ENCODE measurements at regions not wholly inside any gene's neighbourhood (a gene's known extent, or its start where the extent isn't known, plus 50 kb on each side); places are given as distances from the start of the nearest gene placed in this dataset.
"Not testable (repeated sequence)": the region's sequence is repeated elsewhere in the genome, so short reads cannot be mapped to it uniquely, and the experiment has no call there.

DNA sequence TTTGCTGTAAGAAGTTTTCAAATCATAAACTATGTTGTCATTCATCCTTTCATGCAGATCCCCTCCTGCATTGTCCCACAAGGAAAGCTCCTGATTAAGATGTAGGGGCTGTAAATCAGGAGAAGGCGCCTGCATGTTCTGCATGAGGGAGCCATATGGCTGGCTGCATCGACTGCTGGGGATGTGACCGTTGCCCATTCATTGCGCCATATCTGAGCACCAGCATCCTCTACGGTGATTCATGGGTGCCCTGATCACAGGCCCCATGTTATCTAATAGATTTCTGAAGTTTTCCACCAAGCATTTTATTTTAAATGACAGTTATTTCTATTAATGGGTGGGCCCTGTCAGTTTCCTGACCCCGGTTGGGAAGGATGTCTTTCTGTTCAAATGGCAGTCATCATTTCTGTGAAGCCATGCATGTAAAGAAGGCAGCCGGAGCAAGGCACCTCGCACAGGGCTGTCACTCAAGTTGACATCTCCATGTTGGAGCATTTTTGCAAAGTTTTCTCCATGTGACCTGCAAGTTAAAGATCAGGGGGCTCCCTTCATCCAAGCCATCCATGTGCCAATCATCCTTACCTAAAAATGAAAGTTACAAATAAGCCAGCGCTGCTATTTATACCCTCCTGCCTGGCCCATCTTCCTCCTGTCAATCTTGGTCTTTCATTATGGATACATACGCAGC, 128.8 kb downstream of the TEX36 start:
- DNase-seq: no peak

DNA sequence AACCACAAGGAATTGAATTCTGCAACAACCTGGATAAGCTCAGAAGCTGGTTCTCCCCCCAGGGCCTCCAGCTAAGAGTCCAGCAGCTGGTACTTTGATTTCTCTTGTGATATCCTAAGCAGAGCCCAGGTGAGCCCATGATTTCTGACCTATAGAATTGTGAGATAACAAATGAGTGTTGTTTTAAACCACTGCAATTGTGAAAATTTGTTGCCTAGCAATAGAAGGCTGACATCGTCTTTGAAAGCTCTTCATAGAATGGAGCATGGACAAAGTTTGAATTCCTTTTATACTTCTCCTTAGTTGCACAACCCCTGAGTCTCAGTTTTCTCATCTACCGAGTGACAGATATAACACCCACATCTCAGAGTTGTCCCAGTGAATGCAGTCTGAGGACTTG, 129.9 kb downstream of the TEX36 start:
- DNase-seq: no peak

DNA sequence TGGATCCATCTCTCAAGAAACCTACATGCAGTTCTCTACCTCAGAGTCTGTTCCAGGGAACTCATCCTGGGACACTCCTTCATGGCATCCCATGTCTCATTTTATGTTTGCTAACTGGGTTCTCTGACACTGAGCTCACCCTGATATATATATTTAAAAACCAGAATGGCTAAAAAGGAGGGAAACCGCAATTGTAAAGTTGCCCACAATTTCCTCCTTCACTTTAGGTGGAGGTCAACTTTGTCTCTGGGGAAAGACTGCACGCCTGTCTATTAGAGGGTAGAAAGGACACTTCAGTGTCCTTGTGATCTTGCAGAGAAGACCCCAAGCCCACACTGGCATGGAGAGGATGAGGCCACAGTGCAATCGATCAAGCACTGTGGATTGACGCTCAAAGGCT, 131.7 kb downstream of the TEX36 start:
- no peak for DNase-seq

DNA sequence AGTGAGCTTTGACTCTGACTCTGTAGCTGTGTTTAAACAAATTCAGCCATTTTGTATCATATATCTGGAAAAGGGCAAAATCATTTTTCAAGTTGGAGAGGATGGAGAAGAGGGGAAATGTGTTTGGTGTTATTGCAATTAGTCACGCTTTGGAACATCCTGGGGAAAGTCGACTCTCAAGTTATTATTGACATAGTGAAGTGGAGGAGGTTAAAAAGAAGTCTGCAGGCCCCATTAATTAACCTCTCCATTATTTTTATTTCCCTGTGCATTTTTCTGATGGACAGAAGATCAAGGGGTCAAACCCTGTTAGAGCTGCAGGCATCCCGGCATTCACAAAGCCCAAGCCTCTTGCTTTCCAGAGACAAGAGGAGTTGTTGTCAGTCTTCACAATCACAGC, 132.6 kb downstream of the TEX36 start:
- DNase-seq: no peak

DNA sequence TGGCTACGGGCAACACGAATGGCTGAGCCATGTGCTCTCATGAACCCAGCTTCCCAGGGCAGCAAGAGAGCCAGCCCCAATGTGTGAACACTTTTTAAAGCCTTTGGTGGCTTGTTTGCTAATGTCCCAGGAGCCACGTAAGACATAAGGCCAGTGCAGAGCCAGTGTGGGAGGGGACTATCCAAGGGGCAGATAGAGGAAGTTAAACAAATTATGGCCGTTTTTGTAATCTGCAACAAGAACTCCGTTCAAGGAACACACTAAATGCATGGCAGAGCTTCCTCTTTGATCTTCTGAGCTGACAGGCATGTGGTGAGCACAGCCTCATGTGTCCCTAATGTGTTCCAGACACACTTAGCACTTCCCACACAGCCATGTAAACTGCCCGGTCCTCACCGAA, 133.3 kb downstream of the TEX36 start:
- DNase-seq: no peak

DNA sequence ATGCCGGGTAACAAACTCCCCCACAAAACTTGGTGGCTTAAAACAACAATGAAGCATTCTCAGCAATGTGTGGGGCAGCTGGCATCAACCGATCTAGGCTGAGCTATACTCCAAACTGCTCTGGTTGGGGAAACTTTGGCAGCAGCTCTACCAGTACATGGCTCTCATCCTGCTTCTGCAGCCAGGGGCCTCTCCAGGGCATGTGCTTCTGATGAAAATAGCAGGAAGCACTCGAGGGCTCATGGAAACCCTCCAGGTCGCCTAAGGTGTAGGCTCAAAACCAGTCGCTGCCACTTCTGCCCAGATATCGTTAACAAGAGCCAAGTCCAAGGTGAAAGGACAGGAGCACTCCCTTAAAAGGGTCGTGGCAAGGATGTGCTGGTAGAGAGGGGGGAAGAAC, 134.1 kb downstream of the TEX36 start:
- DNase-seq: no peak

DNA sequence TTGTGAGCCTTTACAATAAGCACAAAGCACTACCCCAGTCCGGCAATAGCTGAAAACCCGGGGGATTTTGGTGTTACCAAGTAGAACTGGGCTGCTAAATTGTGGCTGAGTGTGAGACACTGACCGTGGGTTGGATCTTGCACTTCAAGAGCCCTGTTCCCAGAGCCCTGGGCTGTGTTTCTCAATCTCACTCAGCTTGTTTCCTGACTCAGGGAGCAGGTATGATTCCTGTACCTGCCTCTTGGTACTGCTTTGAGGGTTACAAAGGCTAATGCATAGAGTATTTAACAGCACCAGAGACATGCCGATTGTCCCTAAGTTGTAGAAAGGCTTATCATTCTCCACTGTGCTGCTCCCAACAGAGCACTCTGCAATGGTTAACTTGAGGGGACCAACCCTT, 134.6 kb downstream of the TEX36 start:
- DNase-seq: no peak

DNA sequence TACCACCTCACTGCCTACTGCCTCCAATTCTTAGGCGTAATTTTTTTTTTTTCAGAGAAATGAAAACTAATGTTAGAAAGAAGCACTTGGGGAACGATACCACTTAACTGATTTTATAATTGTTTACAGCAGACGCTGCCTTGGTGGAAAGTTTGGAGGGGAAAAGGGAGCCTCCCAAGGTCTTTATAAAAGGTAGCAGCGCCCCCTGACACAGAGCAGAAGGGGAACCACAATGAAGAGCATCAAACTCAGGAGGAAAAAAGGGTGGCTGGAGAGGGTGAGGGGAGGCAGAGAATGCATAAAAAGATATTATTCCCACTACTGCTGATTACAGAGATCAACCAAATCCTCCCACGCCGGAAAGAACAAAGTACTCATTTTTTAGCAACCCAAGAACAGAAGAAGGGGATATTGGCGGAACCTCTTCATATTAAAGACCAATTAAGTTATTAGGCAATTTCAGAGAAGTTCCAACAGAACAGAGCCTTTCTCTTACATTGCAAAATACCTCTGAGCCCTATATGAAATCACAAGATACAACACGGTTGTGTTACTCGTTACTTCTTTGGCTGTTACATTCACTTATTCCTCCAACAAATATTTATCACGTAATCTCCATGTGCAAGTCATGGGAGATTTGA, 135.8 kb downstream of the TEX36 start:
- DNase-seq: no peak

DNA sequence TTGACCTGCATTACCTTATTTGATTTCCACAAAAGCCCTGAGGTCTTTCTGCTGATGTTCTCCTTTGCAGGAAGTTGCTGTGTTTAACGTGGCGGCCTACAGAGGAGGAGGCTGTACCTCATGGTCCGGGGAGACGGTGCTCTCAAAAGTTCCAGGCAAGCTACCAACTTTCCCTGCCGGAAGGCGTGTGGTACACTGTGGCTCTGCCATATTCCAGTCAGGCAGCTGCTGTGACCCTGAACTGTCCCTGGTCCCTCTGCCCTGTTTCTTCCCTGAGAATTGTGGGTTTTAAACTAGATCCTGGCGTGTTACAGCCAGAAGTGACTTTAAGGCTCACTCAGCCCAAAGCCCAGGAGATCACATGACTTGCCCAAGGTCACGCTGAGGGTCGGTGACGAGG, 139.2 kb downstream of the TEX36 start:
- DNase-seq: no peak

DNA sequence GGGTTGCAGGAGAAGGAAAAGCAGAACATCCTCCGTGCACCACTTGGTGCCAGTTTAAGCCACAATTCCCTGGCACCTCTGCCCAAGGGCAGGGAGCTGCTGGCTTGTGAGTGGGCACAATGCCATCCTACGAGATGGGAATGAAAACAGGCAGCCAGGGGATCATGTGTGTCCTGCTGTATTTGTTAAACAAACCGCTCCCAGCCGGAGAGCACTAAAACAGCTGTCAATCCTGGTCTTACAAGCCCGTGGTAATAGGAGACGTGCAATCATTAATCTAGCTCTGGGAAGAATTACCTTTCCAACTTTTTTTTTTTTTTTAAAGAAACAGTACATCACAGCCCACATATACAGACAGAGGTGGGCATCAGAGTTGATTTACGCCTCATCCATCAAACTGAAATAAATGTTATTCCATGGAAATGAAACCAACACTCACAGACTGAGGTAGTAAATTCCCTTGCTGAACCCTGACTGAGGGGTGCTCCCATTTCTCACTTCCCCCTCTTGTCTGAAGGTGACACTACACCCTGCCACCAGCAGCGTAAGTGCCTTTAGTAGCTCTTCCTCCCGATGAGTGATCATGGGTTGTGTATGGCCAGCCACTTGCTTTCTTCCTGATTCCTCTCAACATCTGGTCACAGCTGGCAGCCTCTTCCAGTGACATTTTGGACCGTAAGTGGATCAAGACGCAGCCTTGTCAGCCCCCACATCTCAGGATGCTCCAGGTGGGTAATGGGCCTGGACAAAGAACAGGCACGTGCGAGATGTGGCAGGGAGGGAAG, 143.8 kb downstream of the TEX36 start:
- peak; percentile 90 for DNase-seq

DNA sequence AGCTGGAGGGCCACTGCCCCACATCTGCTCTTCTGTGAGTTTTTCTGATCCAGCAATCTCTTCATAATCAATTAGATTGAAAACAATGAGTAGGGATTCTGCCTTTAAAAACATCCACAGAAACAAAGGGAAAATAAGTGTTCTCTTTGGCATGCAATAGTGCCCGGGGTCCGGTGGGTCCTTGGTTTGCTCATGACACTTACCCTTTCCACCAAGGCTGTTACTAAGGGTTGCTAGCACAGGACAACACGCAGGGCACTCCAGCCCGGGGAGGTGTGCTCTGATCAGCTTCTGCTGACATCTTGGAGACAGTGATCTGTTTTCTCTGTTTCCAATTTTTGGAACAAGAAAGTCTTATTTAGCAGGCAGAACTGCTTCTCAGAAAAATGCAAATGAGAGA, 146.7 kb downstream of the TEX36 start:
- no peak for DNase-seq

DNA sequence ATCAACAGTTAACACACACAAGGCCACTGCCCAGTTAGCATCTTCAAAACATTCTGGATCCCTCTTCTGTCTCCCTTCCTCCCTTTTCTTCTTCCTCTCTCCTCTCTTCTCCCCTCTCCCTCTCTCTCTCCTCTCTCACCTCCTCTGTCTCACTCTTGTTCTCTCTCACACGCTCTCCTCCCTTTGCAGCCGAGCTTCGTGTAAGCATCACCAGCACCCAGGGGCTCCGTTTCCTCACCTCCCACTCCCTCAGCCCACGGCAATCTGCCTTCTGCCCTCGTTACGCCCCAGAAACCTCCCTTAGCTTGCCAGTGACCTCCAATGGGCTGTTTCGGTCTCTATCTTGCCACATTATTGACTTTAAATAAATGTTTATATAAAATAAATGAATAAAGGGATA, 147.4 kb downstream of the TEX36 start:
- DNase-seq: no peak

DNA sequence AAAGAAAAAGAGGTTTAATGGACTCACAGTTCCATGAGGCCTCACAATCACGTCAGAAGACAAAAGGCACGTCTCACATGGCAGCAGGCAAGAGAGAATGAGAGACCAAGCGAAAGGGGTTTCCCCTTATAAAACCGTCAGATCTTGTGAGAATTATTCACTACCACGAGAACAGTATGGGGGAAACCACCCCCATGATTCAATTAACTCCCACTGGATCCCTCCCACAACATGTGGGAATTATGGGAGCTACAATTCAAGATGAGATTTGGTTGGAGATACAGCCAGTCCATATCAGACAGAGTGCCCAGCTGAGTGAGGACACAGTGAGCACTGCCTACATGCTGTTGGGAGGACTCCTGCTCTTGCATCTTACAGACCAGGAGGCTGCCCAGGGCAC, 148.4 kb downstream of the TEX36 start:
- no peak for DNase-seq

DNA sequence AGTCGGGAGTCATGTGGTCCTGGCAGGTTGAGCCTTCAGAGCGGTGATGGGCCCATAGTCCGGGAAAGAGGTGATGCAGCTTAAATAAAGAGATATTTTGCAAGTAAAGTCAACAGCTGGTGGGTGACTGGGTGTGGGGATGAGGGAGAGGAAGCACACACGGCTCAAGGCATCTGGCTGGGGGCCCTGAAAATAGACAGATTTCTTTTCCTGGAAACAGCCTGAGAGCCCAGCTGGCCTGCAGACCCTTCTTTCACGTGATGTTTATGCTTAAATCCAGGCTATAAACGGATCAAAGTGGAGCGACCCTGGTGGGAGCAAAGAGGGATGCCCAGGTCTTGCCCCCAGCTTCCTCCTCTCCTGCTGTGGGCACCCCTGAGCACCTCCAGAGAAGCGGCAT, 149.1 kb downstream of the TEX36 start:
- no peak for DNase-seq

DNA sequence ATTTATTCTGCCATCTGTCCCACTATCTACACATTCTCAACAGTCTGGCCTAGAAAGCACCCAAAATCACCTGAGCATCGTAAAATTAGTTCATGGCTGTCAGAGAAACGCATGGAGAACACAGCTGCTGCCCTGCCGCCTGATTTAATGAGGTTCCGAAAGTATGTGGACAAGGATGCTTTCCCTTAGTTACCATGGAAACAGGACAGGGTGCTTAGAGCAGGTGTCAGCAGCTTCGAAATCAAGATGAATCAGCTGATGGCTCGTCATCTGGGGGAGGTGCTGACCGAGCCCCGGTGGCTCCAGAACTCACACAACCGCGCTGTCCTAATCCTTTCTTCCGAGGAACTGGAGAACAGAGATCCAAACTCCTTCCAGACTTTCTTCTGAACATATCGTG, 151.5 kb downstream of the TEX36 start:
- no peak for DNase-seq

DNA sequence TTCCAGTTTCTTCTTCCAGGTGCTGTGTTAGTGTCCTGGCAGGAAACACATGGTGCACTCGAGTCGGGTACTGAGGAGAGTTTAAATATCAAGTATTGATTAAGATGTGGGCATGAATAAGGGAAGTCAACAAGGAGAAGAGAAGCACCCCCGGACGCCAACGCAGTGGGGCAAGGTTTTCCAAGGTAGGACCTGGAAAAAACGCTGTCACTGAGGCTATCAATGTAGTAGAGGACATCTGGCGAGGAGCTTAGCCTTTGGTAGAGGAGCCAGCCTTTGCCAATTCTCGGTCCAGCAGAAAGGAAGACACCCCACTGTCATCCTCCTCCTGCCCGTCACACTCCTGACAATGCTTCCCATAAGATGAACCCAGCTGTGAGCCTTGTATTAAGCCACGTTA, 159.6 kb downstream of the TEX36 start:
- no peak for DNase-seq

DNA sequence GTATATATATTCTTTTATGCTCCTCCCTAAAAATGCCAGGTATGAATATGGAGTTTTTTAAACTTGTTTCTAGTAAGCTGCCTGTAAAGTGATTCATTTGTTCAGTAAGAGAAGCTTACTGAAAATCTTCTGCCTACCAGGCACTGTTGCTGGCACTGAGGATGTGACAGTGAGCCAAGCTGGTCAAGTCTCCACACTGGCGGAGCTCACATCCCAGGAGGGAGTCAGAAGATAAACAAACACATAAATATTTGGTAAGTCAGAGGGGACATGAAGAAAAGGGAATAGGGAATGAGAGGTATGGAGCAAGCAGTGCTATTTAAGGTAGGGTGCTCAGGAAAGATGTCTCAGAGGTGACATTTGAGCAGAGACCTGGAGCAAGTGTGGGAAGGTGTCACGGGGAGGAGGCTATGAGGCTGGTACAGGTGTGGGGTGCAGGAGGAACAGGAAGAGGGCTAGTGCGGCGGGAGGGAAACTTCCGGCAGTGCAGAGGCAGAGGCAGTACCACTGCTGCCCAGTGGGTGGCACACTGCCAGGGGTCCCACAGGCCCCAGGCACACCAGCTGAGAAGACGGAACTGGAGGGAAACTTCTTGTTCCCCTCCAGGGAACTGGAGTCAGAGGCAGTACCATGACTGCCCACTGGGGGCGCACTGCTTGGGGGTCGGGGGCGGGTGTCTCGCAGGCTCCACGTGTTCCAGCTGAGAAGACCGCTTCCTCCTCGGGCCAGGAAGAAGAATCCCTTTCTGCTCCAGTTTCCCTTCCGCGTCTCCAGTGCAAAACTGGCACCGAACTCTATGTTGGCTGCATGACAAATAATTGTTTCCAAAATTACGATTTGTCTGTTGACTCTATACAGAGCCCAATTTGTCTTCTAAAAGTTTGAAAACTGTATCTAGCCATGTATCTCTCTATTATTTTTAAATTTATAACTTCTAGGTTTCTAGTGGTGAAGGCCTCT, 161.0 kb downstream of the TEX36 start:
- no peak for DNase-seq

DNA sequence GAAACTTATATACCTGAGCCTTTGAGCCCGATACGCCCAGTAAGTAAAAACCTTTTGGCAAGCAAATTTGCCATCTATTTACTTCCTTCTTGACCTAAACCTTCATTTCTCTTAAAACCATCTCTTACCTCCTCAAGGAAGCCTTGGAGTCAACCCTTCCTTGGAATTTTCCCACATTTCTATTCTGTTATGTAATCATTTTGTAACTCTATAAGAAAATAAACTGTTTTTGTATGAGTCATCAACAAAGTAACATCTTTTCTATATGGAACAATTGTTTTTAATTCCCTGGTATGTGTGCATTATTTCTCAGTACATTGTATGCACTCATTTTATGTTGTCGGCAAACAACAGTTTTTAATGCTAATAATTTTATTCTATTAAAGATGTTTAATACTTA, 162.0 kb downstream of the TEX36 start:
- no peak for DNase-seq

DNA sequence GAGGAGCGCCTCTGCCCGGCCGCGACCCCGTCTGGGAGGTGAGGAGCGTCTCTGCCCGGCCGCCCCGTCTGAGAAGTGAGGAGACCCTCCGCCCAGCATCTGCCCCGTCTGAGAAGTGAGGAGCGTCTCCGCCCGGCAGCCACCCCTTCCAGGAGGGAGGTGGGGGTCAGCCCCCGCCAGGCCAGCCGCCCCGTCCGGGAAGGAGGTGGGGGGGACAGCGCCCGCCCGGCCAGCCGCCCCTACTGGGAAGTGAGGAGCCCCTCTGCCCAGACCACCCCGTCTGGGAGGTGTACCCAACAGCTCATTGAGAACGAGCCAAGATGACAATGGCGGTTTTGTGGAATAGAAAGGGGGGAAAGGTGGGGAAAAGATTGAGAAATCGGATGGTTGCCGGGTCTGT, 164.6 kb downstream of the TEX36 start:
- DNase-seq: not testable (repeated sequence)

DNA sequence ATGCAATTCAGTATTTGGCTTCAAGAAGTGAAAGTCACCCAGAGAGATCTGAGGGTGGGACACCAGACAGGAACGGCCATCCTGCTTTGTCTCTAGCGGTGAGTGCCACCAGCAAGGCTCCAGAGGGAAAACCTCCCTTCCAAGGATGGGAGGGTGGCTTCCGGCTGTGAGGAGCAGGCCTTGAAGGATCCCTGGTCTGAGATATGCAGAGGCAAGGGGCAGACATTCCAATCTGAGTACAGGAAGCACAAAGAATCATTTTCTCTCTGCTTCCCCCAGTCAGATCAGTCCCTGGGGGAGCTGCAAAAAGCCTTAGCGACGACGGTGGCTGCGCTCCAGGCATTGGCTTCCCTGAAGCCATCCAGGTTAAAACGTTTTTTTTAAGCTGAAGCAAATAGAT, 167.4 kb downstream of the TEX36 start:
- DNase-seq: no peak

DNA sequence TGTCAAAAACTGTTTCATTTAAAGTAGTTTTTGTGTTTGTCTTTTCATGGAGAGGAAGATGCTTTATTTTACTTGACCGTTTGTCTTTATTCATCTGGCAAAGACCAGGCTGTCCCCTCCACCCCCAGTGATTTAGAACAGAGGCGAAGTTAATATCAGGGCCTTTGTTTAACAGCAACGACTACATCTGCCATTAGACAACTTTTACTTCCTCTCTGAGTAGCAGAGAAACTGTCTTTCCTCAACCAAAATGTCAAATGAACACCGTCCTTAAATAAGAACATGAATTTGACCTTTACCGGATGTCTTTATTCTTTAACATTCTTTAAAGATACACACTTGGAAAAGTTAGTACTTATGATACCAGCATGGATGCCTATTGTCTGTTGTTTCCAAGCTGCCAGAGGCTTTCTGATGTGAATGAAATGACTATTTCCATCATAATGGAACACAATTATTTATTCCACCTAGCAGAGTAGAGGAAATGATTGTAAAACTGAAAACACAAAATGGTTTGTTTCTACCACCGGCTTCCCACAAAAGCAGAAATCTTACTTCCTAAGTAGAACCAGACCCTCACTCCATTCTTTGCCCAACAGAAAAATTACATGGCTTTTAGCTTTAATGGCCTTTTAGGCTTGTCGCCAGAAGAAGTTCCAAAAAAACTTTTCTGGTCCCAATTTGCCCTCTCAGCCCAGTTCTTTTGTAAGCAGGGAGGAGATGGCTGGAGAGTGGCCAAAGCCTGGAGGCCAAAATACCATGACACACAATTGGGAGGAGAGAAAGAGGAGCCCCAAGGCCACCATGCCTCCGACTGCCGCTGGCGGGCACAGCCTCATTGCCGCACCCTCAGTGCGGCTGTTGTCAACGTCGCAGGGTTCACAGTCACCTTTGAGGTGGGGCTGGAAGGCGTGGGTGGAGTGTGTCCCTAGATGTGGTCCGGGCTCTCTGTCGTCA, 168.5 kb downstream of the TEX36 start:
- DNase-seq: no peak
